NCI-H774 (cell line): ENCODE measurements at regions not wholly inside any gene's neighbourhood (a gene's known extent, or its start where the extent isn't known, plus 50 kb on each side); places are given as distances from the start of the nearest gene placed in this dataset.

ENCODE experiments used
- DNase-seq: peaks from one replicate; lab custom pipeline; 2025; lab: John Stamatoyannopoulos, UW

GRCh38 chrX:16451334-16451733, 198.6 kb upstream of the S100G start:
- no peak for DNase-seq

DNA sequence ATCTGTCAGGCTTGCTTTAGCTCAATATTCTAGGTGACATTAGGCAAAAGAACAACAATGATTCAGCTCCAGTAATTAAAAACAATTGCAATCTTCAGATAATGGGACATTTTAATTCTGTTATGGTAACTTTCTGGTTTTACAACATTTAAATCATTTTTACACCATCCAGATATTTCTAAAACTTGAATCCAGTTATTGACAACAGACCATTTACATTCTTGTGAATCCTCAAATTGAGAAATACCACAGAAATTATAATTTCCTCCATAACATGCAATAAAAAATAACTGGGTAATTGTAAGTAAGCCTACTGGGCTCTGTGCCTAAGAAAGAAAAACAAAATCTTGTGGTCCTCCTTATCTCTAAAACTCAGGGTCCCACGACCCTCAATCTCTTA, 195.0 kb upstream of the S100G start:
- no peak for DNase-seq

DNA sequence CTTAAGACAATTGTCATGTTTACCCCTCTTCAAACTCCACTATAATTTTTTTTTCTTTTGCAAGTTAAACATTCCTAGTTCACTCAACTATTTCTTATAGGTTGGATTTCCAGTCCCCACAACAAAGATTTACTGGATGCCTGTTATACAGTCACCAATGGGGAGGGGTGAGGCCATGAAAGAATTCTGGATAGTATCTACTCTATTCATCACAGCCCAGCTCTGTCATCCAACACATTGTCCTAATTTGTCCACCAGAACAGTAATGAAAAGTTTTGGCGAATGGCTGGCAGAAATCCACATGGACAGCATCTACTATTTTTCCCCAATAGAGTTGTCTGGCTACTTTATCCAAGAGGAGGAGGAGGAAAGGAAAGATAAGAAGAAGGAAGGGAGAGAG, 192.7 kb upstream of the S100G start:
- DNase-seq: no peak

- no peak for DNase-seq
These were observed 191.8 kb upstream of the S100G start for GRCh38 chrX:16458208-16458607.

DNA sequence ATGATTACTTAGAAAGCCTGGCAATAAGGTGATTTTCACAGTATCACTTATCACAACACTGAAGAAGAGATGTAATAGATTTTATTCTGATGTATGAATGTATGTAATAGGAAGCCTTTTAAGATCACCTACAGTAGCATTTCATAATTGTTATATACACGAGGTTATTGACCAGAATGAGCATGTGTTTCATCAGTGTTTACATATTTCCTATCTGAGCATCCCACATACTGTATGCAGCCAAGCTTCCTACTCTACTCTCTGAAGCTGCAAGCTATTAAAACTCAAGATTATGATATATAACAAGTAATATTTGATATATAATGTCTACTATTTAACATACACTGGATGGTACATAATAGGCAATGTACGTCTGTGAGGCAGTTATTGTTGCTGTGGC, 190.9 kb upstream of the S100G start:
- no peak for DNase-seq

DNA sequence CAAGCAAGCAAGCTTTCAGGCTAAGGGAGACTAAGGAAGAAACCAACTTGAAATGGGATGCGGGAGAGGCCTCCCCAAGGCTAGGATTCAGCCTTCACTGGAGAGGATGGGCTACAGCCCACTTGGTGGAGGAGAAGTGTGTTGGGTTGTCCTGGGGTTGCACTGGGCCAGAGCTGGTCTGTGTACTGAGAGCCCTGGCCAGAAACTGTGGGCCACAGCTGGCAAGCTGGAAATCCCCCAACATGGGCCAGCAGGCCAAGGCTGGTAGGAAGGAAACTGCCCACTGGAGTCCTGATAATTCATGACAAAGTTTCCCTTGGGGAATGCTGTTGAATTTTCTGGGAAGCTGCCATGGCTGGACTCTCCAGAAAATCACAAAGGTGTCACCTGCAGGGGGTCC, 188.0 kb upstream of the S100G start:
- no peak for DNase-seq

GRCh38 chrX:16462912-16463311, 187.0 kb upstream of the S100G start:
- DNase-seq: no peak

GRCh38 chrX:16464369-16464768, 185.6 kb upstream of the S100G start:
- DNase-seq: no peak

GRCh38 chrX:16465081-16465876, 184.7 kb upstream of the S100G start:
- no peak for DNase-seq

- no peak for DNase-seq
These were observed 183.1 kb upstream of the S100G start for GRCh38 chrX:16466640-16467432.

DNA sequence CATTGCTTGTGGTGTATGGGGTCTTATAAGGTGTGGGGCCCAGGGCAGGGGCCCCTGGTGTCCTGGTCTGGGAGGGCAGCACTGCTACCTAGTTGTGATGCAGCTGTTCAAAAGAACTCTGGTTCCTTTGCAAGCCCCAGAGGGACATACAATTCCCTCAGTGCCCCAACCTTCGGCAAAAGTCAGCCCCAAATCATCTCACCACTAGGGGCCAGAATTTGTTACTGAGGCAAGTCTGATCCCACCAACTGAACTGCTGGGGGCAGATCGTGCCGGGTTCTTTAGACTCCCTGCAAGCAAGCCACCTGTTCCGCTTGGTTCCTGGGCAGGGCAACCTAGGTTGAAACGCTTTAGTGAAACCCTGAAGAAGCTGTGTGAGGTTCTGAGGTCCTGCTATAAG, 180.1 kb upstream of the S100G start:
- DNase-seq: no peak

- DNase-seq: no peak
These were observed 177.6 kb upstream of the S100G start for GRCh38 chrX:16472345-16472744.

DNA sequence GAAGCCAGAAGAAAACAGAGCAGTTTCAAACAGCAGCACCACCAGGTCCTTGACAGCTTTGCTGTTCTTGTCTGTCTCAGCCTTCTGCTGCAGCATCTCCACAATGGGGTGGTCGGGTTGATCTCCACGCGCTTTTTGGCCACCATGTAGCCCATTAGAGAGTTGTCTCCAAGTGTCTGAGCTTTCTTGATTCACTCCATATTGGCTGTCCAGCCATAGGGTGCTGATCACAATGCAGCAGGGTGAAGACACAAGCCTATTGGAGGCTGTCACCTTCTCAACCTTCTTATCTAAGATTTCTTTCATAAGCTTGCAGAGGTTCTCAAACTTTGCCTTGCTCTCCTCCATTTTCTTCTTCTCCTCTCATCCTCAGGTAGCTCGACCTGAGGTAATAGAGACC, 175.4 kb upstream of the S100G start:
- no peak for DNase-seq

GRCh38 chrX:16476009-16476408, 173.9 kb upstream of the S100G start:
- no peak for DNase-seq

DNA sequence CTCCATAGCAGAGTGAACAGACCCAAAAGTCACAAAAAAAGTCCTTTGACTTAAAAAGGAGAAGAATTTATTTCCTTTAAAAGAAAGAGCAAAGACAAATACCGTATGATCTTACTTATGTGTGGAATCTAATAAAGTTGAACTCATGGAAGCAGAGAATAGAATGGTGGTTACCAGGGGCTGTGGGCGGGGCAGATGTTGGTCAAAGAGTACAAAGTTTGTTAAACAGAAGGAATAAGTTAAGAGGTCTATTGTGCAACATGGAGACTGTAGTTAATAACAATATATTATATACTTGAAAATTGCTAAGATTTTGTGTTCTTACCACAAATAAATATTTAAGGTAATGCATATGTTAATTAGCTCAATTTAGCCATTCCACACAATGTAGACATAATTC, 173.3 kb upstream of the S100G start:
- DNase-seq: no peak

DNA sequence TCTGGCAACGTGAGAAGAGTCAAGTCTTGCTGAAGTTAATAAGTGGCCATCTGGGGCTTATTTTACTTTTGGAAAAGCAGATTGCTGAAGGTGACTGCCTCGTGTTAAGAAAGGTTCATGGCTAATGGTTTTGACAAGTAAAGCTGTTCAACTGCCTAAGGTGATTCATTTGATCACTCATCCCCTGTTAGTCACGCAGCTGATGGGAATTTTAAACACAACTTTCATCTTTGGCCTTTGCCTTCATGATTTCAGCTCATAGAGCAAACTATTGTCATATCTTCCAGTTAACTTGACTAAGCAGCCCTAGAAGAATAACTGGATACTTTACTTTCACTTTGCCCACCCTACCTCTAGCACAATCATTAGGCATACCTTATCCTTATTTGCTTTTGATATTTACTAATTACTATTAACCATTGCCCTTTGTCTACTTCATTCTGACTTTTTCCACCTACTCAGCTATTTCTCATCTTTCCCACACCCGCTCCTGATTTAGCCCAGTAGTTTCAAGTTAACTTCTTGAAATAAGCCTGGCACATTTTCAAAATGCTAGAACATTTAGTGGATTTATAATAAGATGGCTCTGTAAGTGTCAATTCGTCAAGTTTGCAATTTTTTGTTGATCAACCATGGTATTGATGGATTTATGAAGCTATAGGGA, 170.6 kb upstream of the S100G start:
- no peak for DNase-seq

GRCh38 chrX:16480049-16480448, 169.9 kb upstream of the S100G start:
- no peak for DNase-seq

DNA sequence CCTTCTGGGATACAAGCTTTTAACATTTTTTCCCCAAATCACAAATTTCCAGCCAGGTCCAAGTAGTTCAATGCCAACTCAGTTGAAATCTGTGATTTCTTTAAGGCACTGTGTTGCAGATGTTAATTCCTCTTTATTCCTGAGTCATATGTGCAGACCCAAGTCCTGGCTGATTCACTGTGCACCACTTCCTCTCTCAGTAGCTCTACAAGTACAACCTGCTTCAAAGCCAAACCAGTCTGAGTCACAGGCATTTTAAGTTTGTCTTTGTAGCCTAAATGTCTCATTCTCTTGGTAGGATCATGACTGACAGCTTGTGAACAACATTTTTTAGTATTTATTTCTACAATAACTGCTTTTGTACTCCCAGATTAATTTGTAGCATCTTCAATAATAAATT, 165.6 kb upstream of the S100G start:
- no peak for DNase-seq

GRCh38 chrX:16487620-16488385, 162.2 kb upstream of the S100G start:
- no peak for DNase-seq

DNA sequence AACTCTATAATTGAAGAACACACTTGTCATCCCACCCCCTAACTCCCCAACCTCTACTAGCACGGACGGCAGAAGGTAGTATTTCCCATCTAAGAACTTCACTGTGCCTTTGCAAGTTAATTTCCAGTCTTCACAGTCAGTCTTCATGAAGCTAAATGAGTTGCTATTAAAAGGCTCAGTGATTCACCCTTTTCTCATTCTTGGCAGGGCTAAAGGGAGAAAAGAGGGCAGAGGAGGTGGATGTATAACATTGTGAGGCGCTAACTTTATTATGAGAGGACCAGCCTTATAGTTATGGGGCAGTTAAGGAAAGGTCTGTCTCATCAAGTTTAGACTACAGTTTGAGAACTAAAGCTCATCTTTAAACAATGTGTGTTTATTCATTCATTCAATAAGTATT, 161.0 kb upstream of the S100G start:
- DNase-seq: no peak

DNA sequence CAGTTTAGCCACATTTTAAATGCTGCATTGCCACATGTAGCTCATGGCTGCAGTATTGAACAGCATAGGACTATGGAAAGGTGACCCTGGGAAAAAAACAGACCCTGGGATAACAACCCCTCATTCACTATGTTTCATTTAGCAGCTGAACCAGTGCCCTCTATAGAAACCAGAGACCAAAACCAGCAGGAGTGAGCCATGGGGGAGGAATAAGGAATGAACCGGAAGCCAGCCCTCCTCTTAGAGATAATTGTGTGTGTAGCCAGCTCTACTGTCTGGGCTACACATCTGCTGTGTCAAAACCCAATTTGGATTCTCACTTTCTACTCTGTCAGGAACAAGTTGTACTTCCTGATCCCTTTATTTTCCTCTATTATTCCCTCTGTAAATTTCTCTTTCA, 158.5 kb upstream of the S100G start:
- no peak for DNase-seq

- no peak for DNase-seq
These were observed 153.8 kb upstream of the S100G start for GRCh38 chrX:16496175-16496574.
